Gastrocnemius medialis (tissue), 4 donors: ENCODE measurements at regions not wholly inside any gene's neighbourhood (a gene's known extent, or its start where the extent isn't known, plus 50 kb on each side); places are given as distances from the start of the nearest gene placed in this dataset.

Experiments used
- ATAC-seq, 2 donors: fragments of 150-250 bp; one replicate each; pipeline ENCODE4 v1.9.1; 2016
- DNase-seq, 2 donors: peaks; one replicate each; pipeline ENCODE4 v3.0.0-alpha.2; 2019
- H3K27ac ChIP-seq, 4 donors: fragments of 200-600 bp; sonication (generic); 1 replicate in 1 of 4; 2 replicates in 3 of 4; pipeline ENCODE4 v1.5.1; 2016 to 2018; ENCODE audit warnings: mild to moderate bottlenecking in 2 of 4, moderate library complexity in 1 of 4
- H3K27me3 ChIP-seq, 3 donors: fragments of 200-600 bp; sonication (generic) in 2 of 3; 1 replicate in 1 of 3; 2 replicates in 2 of 3; pipeline versions ENCODE4 v1.5.1 to v1.6.0; 2016 to 2019; ENCODE audit warnings: mild to moderate bottlenecking in 1 of 3, moderate library complexity in 1 of 3
- H3K36me3 ChIP-seq, 2 donors: fragments of 200-600 bp; sonication (generic) in 1 of 2; one replicate each; pipeline ENCODE4 v1.5.1; 2017 to 2018
- H3K4me1 ChIP-seq, 2 donors: fragments of 200-600 bp; sonication (generic) in 1 of 2; one replicate each; pipeline ENCODE4 v1.5.1; 2016 to 2017; ENCODE audit warnings: mild to moderate bottlenecking in 2 of 2
- H3K4me3 ChIP-seq, 4 donors: fragments of 200-600 bp; sonication (generic) in 3 of 4; 1 replicate in 1 of 4; 2 replicates in 3 of 4; pipeline ENCODE4 v1.5.1; 2016 to 2019; ENCODE audit warnings: mild to moderate bottlenecking in 2 of 4
- H3K9me3 ChIP-seq, 3 donors: fragments of 200-600 bp; sonication (generic) in 2 of 3; 1 replicate in 1 of 3; 2 replicates in 2 of 3; pipeline ENCODE4 v1.5.1; 2016 to 2019
- POLR2A ChIP-seq, 2 donors: fragments of 450-650 bp; IDR thresholded peaks; one replicate each; pipeline ENCODE4 v1.6.1; 2017; ENCODE audit warnings: antibody characterized with exemption in 2 of 2, mild to moderate bottlenecking in 2 of 2, moderate library complexity in 2 of 2
- in situ Hi-C, 4 donors: fragments of 200-750 bp; cut with MboI; loops; one replicate each; pipeline versions ENCODE4 v1.15.0 to v1.8.0; 2017; ENCODE audit warnings: low sequenced_read_pairs in 4 of 4
- intact Hi-C: fragments of 100-400 bp; cut with DNase I; formaldehyde crosslinking; loops from one replicate; pipeline ENCODE4 v1.15.1; 2023; ENCODE audit warnings: low total_unique reads
- TF ChIP-seq, protein P1 (sequence below), 5 experiments: fragments of 450-650 bp in 3 of 5; fragments of 200-600 bp in 2 of 5; sonication (generic) in 2 of 5; IDR thresholded peaks in 4 of 5; conservative IDR thresholded peaks in 1 of 5; 1 replicate in 4 of 5; 2 replicates in 1 of 5; pipeline ENCODE4 v1.5.1; 2016 to 2019; ENCODE audit warnings: antibody characterized with exemption in 5 of 5, mild to moderate bottlenecking in 3 of 5, moderate library complexity in 3 of 5

DNA sequence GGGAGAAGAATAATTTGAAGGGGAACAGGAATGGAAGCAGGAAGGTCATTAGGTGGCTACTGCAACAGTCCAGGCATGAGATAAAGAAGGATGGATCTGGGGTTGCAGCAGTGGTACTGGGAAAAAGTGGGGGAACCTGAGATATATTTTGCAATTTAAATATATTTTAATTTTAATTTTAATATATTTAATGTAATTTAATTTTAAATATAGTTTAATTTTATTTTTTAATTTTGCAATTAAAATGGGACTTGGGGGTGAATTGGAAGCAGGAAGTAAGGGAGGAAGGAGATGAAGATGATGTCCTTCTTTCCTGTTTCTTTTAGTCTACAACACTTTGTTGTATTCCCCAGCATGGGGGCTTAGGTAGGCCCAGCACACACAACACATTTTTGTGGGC lies 369.8 kb downstream of the GADD45G start:
- Histone ChIP-seq H3K36me3 (no peaks in the 10 kb centered on the region), H3K4me3 (no peak overlapping the region), H3K27me3 (no peaks in the 10 kb centered on the region), H3K27ac (no peak overlapping the region), H3K9me3 (no peaks in the 10 kb centered on the region), H3K4me1 (no peaks in the 10 kb centered on the region)
- no peak for TF ChIP-seq POLR2A (IDR thresholded peaks at IDR 0.05)
- TF ChIP-seq, protein P1, sequence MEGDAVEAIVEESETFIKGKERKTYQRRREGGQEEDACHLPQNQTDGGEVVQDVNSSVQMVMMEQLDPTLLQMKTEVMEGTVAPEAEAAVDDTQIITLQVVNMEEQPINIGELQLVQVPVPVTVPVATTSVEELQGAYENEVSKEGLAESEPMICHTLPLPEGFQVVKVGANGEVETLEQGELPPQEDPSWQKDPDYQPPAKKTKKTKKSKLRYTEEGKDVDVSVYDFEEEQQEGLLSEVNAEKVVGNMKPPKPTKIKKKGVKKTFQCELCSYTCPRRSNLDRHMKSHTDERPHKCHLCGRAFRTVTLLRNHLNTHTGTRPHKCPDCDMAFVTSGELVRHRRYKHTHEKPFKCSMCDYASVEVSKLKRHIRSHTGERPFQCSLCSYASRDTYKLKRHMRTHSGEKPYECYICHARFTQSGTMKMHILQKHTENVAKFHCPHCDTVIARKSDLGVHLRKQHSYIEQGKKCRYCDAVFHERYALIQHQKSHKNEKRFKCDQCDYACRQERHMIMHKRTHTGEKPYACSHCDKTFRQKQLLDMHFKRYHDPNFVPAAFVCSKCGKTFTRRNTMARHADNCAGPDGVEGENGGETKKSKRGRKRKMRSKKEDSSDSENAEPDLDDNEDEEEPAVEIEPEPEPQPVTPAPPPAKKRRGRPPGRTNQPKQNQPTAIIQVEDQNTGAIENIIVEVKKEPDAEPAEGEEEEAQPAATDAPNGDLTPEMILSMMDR (IDR thresholded peaks at IDR 0.05 in 4 of 5, conservative IDR thresholded peaks at IDR 0.05 in 1 of 5): no peak
- DNase-seq (no peak), ATAC-seq (no peak)
- intact Hi-C loops: no loop called here
- in situ Hi-C loops: no loop called here

DNA sequence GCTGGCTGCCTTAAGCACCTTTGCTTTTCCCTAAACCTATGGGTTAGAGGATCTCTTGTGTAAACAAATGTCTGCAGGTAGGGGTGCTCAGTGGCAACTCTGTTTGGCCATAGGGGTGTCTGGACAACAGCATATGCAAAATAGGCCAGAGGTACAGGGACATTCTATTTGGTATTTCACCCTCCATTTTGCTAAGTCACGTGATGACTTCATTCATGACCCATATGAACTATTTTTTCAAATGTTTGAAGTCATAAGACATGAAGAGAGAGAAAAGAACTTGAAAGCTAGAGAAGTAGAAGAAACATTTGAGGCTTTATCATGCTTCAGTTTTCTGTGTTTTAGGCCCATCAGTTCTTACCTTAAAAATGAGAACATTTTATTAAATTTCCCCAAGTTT lies 370.2 kb downstream of the GADD45G start:
- H3K9me3 ChIP-seq: no peaks in the 10 kb centered on the region
- no peak for TF ChIP-seq POLR2A (IDR thresholded peaks at IDR 0.05)
- TF ChIP-seq, protein P1 (IDR thresholded peaks at IDR 0.05 in 4 of 5, conservative IDR thresholded peaks at IDR 0.05 in 1 of 5): no peak
- in situ Hi-C loops: loop anchor here in 1 of 4 donors (25.0 kb wide), 1 partner anchor 112 kb away; no protein-coding TSS in a partner anchor
- H3K36me3 ChIP-seq: no peaks in the 10 kb centered on the region
- ATAC-seq (no peak), DNase-seq (no peak)
- no peaks in the 10 kb centered on the region for H3K27me3 ChIP-seq
- no peaks in the 10 kb centered on the region for H3K4me1 ChIP-seq
- H3K4me3 ChIP-seq: no peak overlapping the region
- intact Hi-C loops: loop anchor here (5.0 kb wide), 1 partner anchor 127 kb away; no protein-coding TSS in a partner anchor
- no peak overlapping the region for H3K27ac ChIP-seq

DNA sequence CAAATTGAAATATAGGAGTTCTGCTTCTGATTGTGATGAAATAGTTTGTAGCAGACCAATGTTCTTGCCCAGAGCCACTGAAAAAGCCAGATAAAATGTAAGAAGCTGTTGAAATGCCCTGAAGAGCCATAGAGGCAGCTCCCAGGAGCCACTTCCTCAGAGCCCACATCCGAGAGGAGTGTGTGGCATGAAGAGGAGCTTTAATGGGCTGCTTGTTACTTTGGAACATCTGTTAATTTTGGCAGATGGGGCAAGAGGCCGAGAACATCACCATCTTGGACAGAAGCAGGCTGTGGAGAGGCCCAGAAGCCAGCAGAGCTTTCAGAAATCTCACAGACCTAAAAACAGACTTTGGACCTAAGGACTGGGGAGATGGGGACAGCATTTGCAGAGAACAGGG lies 370.8 kb downstream of the GADD45G start:
- in situ Hi-C loops (loop anchor here in 1 of 4 donors (25.0 kb wide), 1 partner anchor 112 kb away; no protein-coding TSS in a partner anchor), intact Hi-C loops (loop anchor here (5.0 kb wide), 1 partner anchor 127 kb away; no protein-coding TSS in a partner anchor)
- H3K9me3 ChIP-seq: no peaks in the 10 kb centered on the region
- no peak overlapping the region for H3K4me3 ChIP-seq
- DNase-seq: no peak
- no peaks in the 10 kb centered on the region for H3K4me1 ChIP-seq
- TF ChIP-seq, protein P1 (IDR thresholded peaks at IDR 0.05 in 4 of 5, conservative IDR thresholded peaks at IDR 0.05 in 1 of 5): no peak
- no peak for TF ChIP-seq POLR2A (IDR thresholded peaks at IDR 0.05)
- no peak for ATAC-seq
- no peaks in the 10 kb centered on the region for H3K36me3 ChIP-seq
- H3K27ac ChIP-seq: no peak overlapping the region
- no peaks in the 10 kb centered on the region for H3K27me3 ChIP-seq

DNA sequence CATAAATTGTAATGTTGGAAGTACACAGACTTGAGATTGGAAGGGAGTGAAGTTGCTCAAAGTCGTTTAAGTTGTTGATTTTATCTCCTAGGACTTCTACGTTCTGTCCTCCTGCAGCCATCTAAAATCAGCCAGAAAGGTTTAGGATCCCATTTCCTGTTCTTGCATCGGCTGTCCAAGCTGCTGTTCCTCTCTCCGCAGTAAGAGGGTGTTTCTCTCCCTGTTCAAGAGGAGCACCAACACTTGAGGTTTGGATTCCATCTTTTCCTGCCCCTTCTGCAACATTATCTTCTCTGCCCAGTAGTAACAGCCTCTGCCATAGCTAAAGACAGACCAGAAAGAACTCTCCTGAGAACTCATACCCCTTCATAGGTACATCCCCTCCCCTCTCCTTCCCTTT lies 373.4 kb downstream of the GADD45G start:
- H3K36me3 ChIP-seq: no peaks in the 10 kb centered on the region
- no peaks in the 10 kb centered on the region for H3K9me3 ChIP-seq
- H3K4me1 ChIP-seq: no peaks in the 10 kb centered on the region
- no peaks in the 10 kb centered on the region for H3K27me3 ChIP-seq
- DNase-seq: no peak
- intact Hi-C loops: loop anchor here (5.0 kb wide), 1 partner anchor 124 kb away; no protein-coding TSS in a partner anchor
- in situ Hi-C loops: loop anchor here in 1 of 4 donors (25.0 kb wide), 1 partner anchor 109 kb away; no protein-coding TSS in a partner anchor
- no peak overlapping the region for H3K4me3 ChIP-seq
- ATAC-seq: peak in 1 of 2 donors; percentile 47
- TF ChIP-seq POLR2A (IDR thresholded peaks at IDR 0.05): no peak
- TF ChIP-seq, protein P1 (IDR thresholded peaks at IDR 0.05 in 4 of 5, conservative IDR thresholded peaks at IDR 0.05 in 1 of 5): peak in 2 of 5 experiments; percentile 17 to 37
- no peak overlapping the region for H3K27ac ChIP-seq

DNA sequence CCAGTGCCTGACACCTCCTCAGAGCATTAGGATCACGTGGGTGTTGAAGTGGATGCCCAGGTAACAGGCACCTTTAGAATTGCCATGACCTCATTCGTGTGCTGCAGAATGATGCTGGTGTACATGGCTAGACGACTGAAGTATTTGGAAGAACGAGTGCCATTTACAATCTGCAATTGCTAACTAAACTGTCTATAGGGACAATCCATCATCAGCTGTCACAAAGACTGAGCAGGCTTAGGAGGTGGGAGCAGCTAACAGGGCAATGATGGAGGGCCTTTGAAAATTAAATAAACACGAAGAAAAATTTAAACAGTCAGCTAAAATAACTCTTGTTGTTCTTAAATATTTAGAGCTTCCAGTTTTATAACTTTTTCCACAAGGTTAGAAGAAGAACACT lies 375.8 kb downstream of the GADD45G start:
- Histone ChIP-seq H3K36me3 (no peaks in the 10 kb centered on the region), H3K27ac (no peak overlapping the region), H3K4me1 (no peaks in the 10 kb centered on the region), H3K27me3 (no peaks in the 10 kb centered on the region), H3K9me3 (no peaks in the 10 kb centered on the region), H3K4me3 (no peak overlapping the region)
- no peak for TF ChIP-seq POLR2A (IDR thresholded peaks at IDR 0.05)
- TF ChIP-seq, protein P1 (IDR thresholded peaks at IDR 0.05 in 4 of 5, conservative IDR thresholded peaks at IDR 0.05 in 1 of 5): no peak
- no peak for ATAC-seq
- in situ Hi-C loops (loop anchor here in 1 of 4 donors (25.0 kb wide), 1 partner anchor 107 kb away; no protein-coding TSS in a partner anchor), intact Hi-C loops (no loop called here)
- DNase-seq: no peak
